Muscle of leg (tissue), 3 donors: ENCODE measurements at regions not wholly inside any gene's neighbourhood (a gene's known extent, or its start where the extent isn't known, plus 50 kb on each side); places are given as distances from the start of the nearest gene placed in this dataset.

Source experiments
- DNase-seq: peaks from one replicate; pipeline ENCODE4 v3.0.0; 2013
- H3K27ac ChIP-seq: one replicate; pipeline ENCODE4 v1.5.1; 2013; ENCODE audit warnings: mild to moderate bottlenecking, low read length, control low read depth
- H3K27me3 ChIP-seq: one replicate; pipeline ENCODE4 v1.6.1; 2013; ENCODE audit warnings: low read length; ENCODE audit not compliant: control insufficient read depth, insufficient read depth
- H3K36me3 ChIP-seq: one replicate; pipeline ENCODE4 v1.6.1; 2013; ENCODE audit warnings: low read length; ENCODE audit not compliant: control insufficient read depth, insufficient read depth
- H3K4me1 ChIP-seq: one replicate; pipeline ENCODE4 v1.6.1; 2013; ENCODE audit warnings: low read length; ENCODE audit not compliant: control insufficient read depth, insufficient read depth
- H3K4me3 ChIP-seq: one replicate; pipeline ENCODE4 v1.5.1; 2013; ENCODE audit warnings: low read length, control low read depth
- H3K9me3 ChIP-seq: replicated peaks from 2 replicates; pipeline ENCODE4 v1.6.1; 2013; ENCODE audit warnings: low read depth, low read length; ENCODE audit not compliant: control insufficient read depth
- WGBS: methylation state at CpG from one replicate; pipeline ENCODE4 v1.1.5; 2013; ENCODE audit warnings: missing lambda C conversion rate; ENCODE audit not compliant: insufficient coverage; 5-methylcytosine and 5-hydroxymethylcytosine counted together

DNA sequence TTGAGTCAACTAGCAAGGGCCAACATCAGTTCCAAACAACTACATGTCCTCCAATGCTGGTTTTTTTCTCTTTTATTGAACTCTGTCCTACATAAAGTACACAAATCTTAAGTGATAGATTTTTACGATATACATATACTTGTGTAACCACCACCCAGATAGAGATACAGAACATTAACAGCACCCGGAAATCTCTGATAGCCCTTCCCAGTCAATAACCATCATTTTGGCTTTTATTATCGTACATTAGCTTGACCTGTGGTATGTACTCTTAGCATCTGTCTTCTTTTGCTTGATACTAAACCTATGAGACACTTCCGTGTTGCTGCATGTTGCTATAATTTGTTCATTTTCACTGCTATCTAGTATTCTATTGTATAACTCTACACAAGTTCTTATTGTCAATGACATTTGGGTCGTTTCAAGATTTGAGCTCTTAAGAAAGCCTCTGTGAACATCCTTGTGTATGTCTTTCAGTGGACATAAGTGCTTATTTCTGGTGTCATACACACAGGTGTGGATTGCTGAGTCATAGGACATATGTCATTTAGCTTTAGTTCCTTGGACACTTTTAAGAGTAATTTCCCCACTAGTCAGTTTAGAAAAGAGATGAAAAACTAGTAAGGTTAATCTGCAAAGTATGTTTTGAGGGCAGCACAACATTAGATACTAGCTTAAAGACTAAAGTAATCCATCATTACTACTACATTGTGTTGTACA, 111.1 kb downstream of the PRLHR start:
- Histone ChIP-seq H3K4me1 (no peaks in the 10 kb centered on the region), H3K9me3 (no peaks in the 10 kb centered on the region), H3K36me3 (no peaks in the 10 kb centered on the region), H3K27me3 (no peaks in the 10 kb centered on the region), H3K4me3 (no peak overlapping the region), H3K27ac (no peak overlapping the region)
- DNase-seq = no peak
- 100% methylated on average over 1 of the region's 5 CpGs for WGBS

GRCh38 chr10:118483496-118483895, 112.0 kb downstream of the PRLHR start:
- Histone ChIP-seq H3K27me3 (no peaks in the 10 kb centered on the region), H3K36me3 (no peaks in the 10 kb centered on the region), H3K4me3 (no peak overlapping the region), H3K27ac (no peak overlapping the region), H3K4me1 (no peaks in the 10 kb centered on the region), H3K9me3 (no peaks in the 10 kb centered on the region)
- 77% methylated on average over 4 of the region's 6 CpGs for WGBS
- no peak for DNase-seq

- H3K27ac ChIP-seq = no peak overlapping the region
- no peak for DNase-seq
- no peaks in the 10 kb centered on the region for H3K27me3 ChIP-seq
- H3K36me3 ChIP-seq = no peaks in the 10 kb centered on the region
- WGBS = 68% methylated on average over 8 of the region's 17 CpGs
- no peak overlapping the region for H3K4me3 ChIP-seq
- H3K9me3 ChIP-seq = no peaks in the 10 kb centered on the region
- H3K4me1 ChIP-seq = no peaks in the 10 kb centered on the region
Measured at GRCh38 chr10:118482393-118483331, 112.8 kb downstream of the PRLHR start.

DNA sequence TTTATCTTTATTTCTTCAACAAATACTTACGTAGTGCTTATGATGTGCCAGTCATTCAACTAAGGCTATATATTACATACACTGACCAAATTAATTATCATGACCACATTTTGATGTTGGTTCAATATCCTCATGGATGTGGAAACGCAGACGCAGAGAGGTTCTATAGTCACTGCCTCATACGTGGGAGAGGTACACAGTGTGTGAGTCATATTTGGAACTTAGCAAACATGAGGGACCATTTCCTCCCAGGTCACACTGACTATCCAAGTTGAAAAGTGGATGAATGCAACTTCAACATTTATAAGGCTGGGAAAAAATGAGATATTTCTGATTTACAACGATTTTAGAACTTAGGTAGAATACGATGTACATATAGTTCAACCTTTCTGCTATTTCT, 113.6 kb downstream of the PRLHR start:
- WGBS = no CpG with 5 or more reads among the region's 6 CpGs
- no peaks in the 10 kb centered on the region for H3K4me1 ChIP-seq
- H3K9me3 ChIP-seq = no peaks in the 10 kb centered on the region
- H3K36me3 ChIP-seq = no peaks in the 10 kb centered on the region
- no peak overlapping the region for H3K27ac ChIP-seq
- H3K4me3 ChIP-seq = no peak overlapping the region
- no peaks in the 10 kb centered on the region for H3K27me3 ChIP-seq
- no peak for DNase-seq

GRCh38 chr10:118475214-118475613, 120.2 kb downstream of the PRLHR start:
- Histone ChIP-seq H3K36me3 (no peaks in the 10 kb centered on the region), H3K4me3 (no peak overlapping the region)
- WGBS = 100% methylated on average over 1 of the region's 6 CpGs

GRCh38 chr10:118474111-118474510, 121.3 kb downstream of the PRLHR start:
- no peaks in the 10 kb centered on the region for H3K36me3 ChIP-seq
- no peak for DNase-seq
- H3K27ac ChIP-seq = no peak overlapping the region
- WGBS = 80% methylated on average over 1 of the region's 6 CpGs
- peaks cover 17% of the 10 kb centered on the region for H3K27me3 ChIP-seq
- peaks cover 7% of the 10 kb centered on the region for H3K4me1 ChIP-seq
- H3K4me3 ChIP-seq = no peak overlapping the region
- peaks cover 5% of the 10 kb centered on the region for H3K9me3 ChIP-seq

More at GRCh38 chr10:118475214-118475613, 120.2 kb downstream of the PRLHR start:
- H3K27me3 ChIP-seq = peaks cover 15% of the 10 kb centered on the region
- no peak for DNase-seq
- H3K27ac ChIP-seq = no peak overlapping the region
- H3K9me3 ChIP-seq = peaks cover 5% of the 10 kb centered on the region
- H3K4me1 ChIP-seq = peaks cover 7% of the 10 kb centered on the region

- peak; percentile 7 for DNase-seq
- peaks cover 21% of the 10 kb centered on the region for H3K27me3 ChIP-seq
- WGBS = 45% methylated on average over 11 of the region's 12 CpGs
Measured at GRCh38 chr10:118473305-118473960, 122.0 kb downstream of the PRLHR start.

GRCh38 chr10:118472415-118473304, 122.8 kb downstream of the PRLHR start:
- Histone ChIP-seq H3K36me3 (no peaks in the 10 kb centered on the region), H3K9me3 (peaks cover 5% of the 10 kb centered on the region), H3K27ac (no peak overlapping the region), H3K4me3 (no peak overlapping the region), H3K27me3 (peaks cover 21% of the 10 kb centered on the region), H3K4me1 (peaks cover 7% of the 10 kb centered on the region)
- peak; percentile 25 for DNase-seq
- WGBS = 57% methylated on average over 4 of the region's 12 CpGs

More at GRCh38 chr10:118473305-118473960, 122.0 kb downstream of the PRLHR start:
- Histone ChIP-seq H3K9me3 (peaks cover 5% of the 10 kb centered on the region), H3K36me3 (no peaks in the 10 kb centered on the region), H3K27ac (no peak overlapping the region), H3K4me1 (peaks cover 7% of the 10 kb centered on the region), H3K4me3 (no peak overlapping the region)

DNA sequence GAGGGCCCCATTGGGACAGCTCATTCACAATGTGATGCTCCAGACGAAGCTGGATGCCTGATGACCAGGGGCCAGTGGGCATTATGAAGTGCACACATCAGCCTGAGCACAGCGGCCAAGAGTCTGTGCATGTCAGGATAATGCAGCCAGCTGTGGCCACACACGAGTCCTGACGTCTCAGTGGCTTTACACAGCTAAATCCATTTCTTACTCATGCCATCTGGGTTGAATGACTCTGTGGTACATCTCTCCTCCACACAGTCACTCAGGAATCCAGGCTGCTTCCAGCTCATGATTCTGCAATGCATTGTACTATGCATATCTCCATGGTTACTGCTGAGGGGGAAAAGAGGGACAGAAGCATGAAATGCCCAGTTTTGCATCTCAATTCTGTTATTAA, 123.6 kb downstream of the PRLHR start:
- H3K4me3 ChIP-seq = no peak overlapping the region
- no peak overlapping the region for H3K27ac ChIP-seq
- peaks cover 7% of the 10 kb centered on the region for H3K4me1 ChIP-seq
- 68% methylated on average over 4 of the region's 4 CpGs for WGBS
- H3K27me3 ChIP-seq = peaks cover 21% of the 10 kb centered on the region
- DNase-seq = no peak
- no peaks in the 10 kb centered on the region for H3K36me3 ChIP-seq
- H3K9me3 ChIP-seq = peaks cover 5% of the 10 kb centered on the region
